ENCODE measurements at regions not wholly inside any gene's neighbourhood (a gene's known extent, or its start where the extent isn't known, plus 50 kb on each side); places are given as distances from the start of the nearest gene placed in this dataset.

DNA sequence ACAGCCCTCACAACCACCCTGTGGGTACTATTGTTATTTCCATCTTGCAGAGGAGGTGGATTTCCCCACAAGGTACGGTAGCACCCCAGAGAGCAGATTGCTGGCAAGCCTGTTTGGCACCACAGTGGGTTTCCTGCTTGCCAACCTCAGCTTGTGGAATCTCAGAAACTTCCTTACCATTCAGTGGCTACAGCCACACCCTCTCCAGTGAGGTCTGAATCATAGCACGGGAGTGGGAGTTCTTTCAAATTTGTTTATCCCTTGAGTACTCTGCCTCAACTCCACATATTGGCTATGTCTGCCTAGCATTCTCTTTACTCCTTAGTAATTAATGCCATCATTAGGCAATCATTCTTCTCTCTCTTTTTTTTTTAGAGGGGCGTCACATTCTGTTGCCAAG, 162.1 kb downstream of the PTPRU start:
- in situ Hi-C loops (cut with HindIII; ENCODE audit: low sequenced_read_pairs) = loop anchor here (25.0 kb wide), 1 partner anchor 136 kb away; no protein-coding TSS in a partner anchor

DNA sequence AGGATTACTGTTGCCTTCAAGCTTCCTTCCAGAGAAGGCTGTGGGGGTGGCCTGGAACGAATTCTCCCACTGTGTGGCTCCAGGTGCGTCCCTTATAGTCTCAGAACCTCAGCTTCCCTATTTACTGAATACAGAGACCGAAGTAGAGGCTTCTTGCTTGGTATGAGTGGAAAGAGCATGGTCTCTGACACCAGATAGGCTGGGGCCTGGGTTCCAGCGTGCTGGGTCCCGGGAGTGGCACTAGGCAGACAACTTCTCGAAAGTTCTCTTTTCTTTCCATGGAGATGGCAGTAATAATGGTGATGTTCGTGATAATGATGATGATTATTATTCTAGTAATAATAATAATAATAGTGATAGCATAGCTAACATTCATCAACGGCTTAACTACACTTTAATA, 161.7 kb downstream of the PTPRU start:
- in situ Hi-C loops (cut with HindIII; ENCODE audit: low sequenced_read_pairs) = loop anchor here (25.0 kb wide), 1 partner anchor 136 kb away; no protein-coding TSS in a partner anchor

DNA sequence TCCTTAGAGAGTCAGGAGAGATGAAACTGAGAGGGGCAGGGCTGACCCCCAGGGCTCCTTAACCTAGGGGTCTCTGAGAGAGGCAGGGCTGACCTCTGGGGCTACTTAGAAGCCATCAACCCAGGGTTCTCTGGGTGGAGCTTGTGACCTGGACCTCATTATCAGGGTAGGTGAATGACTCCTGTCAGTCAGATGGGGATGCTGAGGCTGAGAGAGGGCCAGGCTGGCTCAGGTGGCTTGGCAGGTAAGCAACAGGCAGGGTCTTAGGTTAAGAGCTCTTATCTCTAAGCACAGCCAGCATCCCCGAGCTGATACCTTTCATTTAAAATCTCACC, 160.9 kb downstream of the PTPRU start:
- in situ Hi-C loops (cut with HindIII; ENCODE audit: low sequenced_read_pairs) = loop anchor here (25.0 kb wide), 1 partner anchor 135 kb away; no protein-coding TSS in a partner anchor

DNA sequence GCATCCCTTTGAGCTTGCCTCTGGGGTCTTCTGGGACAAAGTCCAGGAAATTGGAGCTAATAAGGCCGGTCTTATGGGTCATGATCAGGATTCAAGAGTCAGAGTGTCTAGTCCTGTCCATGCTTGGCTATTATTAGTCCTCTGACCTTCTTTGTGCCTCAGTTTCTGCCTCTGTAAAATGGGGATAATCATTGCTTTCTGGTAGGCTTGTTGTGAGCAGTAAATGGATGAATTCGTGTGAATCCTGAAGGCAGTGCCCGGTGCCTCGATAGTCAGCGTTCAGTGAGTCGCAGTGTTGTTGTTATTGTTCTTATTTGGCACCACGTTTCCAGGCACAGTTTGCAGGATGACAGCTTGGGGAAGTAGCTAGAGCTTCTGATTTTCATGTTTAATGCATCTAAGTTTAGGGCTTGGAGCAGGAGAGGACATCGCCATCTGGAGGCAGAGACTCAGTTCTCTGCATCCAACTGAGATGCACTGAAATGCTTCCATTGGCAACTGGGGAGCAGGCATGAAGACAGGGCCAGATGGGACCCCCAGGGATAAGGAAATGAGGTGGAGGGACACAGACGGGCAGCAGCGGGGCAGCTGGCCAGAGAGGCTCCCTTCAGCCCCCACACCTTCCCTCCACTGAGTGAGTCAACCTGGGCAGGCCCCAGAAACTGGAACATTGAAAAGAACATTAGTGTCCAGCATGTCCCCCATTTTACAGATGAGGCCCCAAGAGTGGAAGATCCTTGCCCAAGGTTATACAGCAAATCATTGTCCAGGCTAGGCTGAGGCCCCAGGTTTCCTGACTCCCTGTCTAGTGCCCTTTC, 160.3 kb downstream of the PTPRU start:
- in situ Hi-C loops (cut with HindIII; ENCODE audit: low sequenced_read_pairs) = loop anchor here (25.0 kb wide), 1 partner anchor 134 kb away; no protein-coding TSS in a partner anchor

DNA sequence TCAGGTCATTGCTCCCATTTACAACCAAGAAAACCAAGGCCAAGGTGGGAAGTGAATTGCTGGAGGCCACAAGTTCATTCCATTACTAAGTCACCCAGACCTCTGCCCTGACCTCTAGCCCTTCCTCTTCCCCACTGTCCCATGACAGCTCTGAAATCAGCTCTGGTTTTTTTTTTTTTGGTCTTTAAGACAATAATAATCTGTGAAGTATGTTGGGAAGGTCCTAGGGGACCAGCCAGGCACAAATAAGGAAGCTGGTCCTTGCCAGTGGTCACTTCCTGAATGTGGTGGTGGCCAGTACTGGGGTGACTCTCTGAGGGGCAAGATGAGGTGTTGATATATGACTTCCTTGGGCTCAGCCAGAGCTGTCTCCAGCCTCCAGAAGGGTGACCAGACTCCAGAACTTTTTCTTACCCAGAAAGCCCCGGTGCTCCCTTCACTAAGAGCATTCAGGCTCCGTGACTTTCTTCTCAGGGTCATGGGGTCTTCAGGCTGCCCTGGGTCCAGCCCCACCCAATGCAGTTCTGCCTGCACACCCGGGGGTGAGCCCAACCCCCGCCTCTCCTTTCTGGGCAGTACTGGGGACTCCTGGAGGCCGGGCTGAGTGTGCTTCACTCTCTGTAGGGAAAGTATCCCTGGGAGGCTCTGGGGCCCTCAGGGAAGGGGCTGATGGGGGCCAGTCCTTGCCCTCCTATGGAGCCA, 159.6 kb downstream of the PTPRU start:
- in situ Hi-C loops (cut with HindIII; ENCODE audit: low sequenced_read_pairs) = loop anchor here (25.0 kb wide), 1 partner anchor 134 kb away; no protein-coding TSS in a partner anchor

DNA sequence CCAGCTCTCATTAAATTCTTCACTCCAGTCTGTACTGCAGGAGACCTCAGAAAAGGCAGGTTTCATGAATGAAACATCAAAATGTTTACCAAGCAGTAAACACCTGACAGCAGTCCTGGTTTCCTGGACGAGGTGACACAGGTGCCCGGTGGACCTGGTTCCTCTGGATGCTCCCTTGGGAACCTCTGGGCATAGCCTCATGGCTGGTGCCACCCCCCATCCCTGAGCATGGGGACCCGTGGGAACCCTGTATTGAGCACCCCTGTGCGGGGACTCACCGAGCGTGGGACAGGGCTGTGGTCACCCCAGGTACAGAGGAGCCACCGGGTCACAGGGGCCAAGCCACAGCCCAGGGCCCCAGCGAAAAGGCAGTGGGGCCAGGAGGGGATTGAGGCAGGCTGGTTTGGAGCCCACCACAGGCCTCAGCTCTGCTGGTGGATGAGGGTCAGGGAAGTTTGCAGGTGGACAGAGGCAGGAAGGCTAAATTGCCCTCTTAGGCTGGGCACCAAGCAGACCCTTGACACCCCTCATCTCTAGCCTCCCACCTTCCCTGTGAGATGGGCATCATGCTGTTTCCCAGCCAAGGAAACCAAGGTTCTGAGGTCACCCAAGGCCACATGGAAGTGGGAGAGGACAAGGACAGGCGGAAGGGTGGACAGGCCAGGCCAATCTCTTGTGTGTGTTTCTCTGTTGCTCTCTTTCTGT, 158.4 kb downstream of the PTPRU start:
- in situ Hi-C loops (cut with HindIII; ENCODE audit: low sequenced_read_pairs) = loop anchor here (5.0 to 25.0 kb wide), 2 partner anchors 38 to 132 kb away; no protein-coding TSS in a partner anchor

DNA sequence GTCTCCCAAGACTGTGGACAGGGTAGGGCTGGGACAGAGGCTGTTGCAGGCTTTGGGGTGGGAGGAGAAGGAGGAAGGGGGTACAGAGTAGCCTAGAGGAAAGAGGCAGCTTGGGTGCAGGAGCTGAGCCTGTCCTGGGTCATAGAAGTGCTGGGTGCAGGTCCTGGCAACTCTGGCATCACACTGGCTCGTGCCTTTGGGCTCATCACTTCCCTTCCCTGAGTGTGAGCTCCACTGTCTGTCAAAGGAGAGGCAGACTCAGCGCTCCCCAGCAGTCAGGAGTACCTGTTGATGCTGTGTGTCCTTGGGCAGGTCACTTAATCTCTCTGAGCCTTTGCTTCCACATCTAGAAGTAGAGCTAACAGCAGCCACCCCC, 157.1 kb downstream of the PTPRU start:
- in situ Hi-C loops (cut with HindIII; ENCODE audit: low sequenced_read_pairs) = loop anchor here (5.0 to 25.0 kb wide), 2 partner anchors 39 to 131 kb away; no protein-coding TSS in a partner anchor

DNA sequence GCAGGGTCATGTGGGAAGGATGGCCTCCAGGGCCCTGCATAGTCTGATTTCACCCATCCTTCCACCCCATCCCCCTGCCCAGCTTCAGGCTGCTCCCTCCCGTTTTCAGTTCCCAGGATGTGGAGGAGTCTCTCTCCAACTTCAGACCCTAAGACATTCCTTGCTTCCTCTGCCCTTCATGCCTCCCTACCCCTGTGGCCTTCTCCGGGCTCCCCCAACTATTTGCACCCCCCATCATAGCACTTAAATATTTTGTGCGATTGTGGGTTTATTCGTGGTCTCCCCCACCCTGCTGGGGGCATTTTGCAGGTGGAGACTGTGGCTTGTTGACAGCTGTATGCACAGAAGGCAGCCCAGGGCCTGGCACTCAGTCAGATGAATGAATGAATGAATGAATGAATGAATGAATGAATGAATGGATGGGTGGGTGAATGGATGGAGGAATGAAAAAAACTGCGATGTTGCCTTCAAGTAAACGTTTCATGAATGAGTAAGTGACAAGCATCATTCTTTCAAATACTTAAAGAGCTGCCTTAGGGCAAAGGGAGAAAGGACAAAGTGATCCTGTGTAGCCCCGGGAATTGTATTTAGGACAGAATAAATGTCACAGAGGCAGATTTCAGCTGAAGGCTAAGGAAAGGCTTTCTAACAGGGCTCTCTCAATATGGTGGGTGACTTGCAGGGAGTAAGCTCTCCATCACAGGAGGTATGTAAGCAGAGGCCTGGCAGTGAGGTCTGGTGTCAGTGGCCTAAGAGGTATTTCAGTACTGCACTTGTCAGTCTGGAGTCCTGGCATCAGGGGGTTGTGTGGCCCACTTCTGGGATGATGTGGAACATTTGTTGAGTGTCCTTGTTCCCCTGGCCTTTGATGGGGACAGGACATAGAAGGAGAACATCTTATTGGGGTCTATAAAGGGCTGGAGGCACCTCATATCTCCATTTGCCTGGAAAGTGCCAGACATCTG, 156.4 kb downstream of the PTPRU start:
- in situ Hi-C loops (cut with HindIII; ENCODE audit: low sequenced_read_pairs) = loop anchor here (5.0 to 25.0 kb wide), 2 partner anchors 40 to 130 kb away; no protein-coding TSS in a partner anchor

DNA sequence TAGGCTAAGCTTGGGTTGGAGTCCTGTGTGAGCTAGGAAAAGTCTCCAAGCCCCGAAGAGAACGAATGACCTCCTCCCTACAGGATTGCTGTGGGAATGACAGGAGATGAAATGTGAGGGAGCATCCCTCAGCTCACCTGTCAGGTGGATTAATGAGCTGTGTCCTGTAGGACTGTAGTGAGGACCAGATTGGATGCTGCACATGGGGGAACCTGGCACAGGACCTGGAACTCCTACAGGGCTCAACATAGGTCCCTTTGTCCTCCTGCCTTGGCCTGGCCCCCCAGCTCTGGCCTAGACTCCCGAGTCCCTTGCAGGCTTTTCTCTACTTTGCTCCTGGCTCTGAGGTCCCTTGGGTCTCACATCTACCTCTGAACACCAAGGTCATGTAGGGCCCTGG, 155.7 kb downstream of the PTPRU start:
- in situ Hi-C loops (cut with HindIII; ENCODE audit: low sequenced_read_pairs) = loop anchor here (5.0 to 25.0 kb wide), 2 partner anchors 40 to 130 kb away; no protein-coding TSS in a partner anchor

DNA sequence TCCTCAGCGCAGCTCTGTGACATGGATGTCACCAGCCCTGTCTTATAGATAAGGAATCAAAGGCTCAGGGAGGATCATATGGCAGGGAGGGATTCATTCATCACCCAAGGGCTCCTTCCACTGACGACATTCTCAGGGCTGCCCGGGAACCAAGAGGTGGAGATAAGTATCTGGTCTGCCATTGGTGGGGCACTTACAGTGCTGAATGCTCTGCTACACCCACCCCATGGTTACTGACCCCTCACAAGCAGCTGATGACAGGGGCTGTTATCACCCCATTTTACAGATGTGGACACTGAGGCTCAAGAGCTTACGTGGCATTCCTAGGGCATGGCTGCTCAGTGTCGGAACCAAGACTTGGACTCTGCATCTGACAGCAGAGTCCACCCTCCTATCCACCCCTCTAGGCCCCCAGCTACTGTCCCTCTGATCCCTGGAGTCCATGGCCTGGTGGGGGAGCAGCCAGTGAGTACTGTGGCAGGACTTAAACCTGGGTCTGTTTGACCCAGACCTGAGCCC, 155.1 kb downstream of the PTPRU start:
- in situ Hi-C loops (cut with HindIII; ENCODE audit: low sequenced_read_pairs) = loop anchor here (5.0 to 25.0 kb wide), 2 partner anchors 41 to 129 kb away; no protein-coding TSS in a partner anchor

DNA sequence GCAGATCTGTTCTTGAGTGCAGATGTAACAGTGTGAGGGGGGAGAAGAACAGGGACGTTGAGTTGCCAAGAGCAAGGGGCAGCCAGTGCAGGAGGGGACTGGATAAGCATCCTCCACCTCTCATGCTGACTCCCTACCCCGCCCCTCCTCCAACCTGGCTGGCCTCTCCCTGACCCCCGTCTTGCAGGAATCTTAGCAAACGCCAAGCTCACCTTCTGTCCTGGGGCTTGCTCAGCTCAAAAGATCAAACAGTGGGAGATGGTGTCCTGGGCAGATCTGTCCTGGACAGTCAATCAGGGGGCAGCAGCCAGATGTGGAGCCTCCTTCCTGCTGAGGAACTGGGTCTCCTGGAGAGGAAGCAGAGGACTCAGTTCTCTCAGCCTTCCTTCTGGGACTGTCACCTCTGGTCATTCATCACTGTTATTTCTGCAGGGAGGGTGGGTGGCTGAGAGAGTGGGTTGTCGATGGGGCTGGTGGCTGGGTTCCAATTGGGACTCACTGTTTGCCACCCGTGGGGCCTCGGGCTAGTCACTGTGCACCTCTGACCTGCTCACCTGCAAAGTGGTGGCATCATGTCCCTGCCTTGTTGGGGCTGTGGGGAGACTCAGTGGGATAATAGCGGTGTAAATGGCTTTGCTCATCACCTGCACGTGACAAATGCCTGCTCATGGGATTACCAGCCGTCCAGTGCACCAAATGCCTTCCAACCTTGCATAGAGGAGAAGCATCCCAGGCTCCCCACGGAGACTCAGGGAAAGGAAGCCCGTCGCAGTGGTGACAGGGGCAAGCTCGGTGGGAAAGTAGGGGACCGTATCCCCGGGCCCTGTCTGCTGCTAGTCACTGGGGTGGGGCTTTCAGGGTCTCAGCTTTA, 154.4 kb downstream of the PTPRU start:
- in situ Hi-C loops (cut with HindIII; ENCODE audit: low sequenced_read_pairs) = loop anchor here (5.0 to 25.0 kb wide), 2 partner anchors 42 to 128 kb away; no protein-coding TSS in a partner anchor

DNA sequence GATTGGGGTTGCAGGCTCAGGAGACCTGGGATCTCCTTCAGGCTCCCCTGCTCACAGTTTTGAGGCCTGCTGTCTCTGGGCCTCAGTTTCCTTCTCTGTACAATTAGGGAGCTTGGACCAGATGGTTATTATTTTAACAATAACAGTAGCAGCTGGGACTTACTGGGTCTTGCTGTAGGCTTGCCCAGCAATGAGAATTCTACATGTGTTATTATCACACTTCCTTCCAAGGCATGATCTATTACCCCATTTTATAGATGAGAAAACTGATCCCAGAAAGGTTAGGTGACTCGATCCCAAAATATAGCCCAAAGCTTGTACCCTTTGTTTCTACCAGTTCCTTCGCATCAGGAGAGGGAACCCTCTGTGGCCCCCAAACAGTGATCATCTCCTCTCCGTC, 153.8 kb downstream of the PTPRU start:
- in situ Hi-C loops (cut with HindIII; ENCODE audit: low sequenced_read_pairs) = loop anchor here (5.0 to 25.0 kb wide), 2 partner anchors 42 to 128 kb away; no protein-coding TSS in a partner anchor

DNA sequence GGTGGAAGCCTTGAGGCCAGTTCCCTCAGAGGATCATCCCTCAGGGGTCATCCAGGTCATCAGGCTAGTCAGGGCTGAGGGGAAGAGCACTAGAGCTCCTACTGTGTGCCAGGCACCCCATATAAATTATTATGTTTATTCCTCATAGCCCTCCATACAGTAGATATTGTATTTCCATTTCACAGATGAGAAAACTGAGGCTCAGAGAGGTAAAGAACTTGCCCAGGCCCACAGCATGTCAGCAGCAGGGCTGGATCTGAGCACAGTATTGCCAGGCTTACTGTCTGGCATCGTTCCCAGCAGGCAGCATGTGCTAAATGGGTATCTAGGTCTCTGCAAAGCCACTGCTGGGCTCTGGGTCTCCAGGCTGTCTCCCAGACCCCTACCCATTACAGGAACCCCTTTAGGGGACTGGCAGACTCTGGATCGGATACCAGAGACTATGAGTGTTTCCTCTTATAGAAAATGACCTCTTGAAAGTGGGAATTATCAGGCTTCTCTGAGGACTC, 153.3 kb downstream of the PTPRU start:
- in situ Hi-C loops (cut with HindIII; ENCODE audit: low sequenced_read_pairs) = loop anchor here (5.0 to 25.0 kb wide), 2 partner anchors 43 to 127 kb away; no protein-coding TSS in a partner anchor

DNA sequence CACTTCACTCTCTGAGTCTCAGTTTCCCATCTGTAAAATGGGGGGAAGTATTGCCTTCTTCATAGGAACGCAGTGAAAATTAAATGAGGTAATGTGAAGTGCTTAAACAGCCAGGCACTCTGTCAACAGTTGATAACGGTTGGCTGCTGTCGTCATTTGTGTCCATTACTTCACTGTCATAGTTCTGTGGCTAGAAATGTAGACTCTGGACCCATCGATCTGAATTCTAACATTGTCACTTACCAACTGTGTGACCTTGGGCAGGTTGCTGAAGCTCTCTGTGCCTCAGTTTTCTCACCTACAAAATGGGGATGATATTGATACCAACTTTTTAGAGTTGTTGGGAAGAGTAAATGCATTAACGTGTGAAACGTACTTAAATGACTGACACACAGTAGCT, 152.6 kb downstream of the PTPRU start:
- in situ Hi-C loops (cut with HindIII; ENCODE audit: low sequenced_read_pairs) = loop anchor here (25.0 kb wide), 1 partner anchor 127 kb away; no protein-coding TSS in a partner anchor

DNA sequence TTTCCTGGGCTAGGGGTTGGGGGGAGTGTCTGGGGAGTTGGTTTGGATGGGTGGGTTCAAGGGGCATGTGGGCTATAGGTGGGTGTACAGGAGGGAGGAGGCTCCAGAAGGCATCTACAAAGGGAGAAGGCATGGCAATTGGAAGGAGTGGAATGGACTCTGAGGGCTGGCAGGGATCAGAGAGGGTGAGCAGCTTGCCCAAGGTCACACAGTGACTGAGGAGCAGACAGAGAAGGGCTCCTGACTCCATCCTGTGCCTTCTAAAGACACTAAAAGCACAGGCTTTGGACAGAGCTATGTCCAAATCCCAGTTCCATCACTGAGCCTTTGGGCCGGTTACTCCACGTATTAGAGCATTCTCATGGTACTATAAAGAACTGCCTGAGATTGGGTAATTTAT, 151.8 kb downstream of the PTPRU start:
- in situ Hi-C loops (cut with HindIII; ENCODE audit: low sequenced_read_pairs) = loop anchor here (25.0 kb wide), 1 partner anchor 126 kb away; no protein-coding TSS in a partner anchor

DNA sequence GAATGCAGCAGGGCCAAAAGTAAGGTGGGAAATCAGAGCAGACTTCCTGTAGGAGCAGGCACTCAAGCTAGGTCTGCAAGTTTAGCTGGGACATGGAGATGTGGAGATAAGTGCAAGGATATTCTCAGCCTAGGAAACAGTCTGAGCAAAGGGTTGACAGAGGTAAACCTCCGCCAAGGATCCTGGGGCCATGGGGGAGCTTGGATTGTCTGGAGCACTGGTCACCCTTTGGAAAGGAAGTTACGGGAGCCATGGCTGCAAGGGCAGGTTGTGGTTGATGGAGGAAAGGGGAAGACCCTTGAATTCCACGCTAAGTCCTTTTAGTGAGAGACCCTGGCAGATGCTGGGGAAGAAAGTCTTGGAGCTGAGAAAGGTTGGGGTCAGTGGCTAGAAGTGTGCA, 150.9 kb downstream of the PTPRU start:
- in situ Hi-C loops (cut with HindIII; ENCODE audit: low sequenced_read_pairs) = loop anchor here (25.0 kb wide), 1 partner anchor 125 kb away; no protein-coding TSS in a partner anchor

DNA sequence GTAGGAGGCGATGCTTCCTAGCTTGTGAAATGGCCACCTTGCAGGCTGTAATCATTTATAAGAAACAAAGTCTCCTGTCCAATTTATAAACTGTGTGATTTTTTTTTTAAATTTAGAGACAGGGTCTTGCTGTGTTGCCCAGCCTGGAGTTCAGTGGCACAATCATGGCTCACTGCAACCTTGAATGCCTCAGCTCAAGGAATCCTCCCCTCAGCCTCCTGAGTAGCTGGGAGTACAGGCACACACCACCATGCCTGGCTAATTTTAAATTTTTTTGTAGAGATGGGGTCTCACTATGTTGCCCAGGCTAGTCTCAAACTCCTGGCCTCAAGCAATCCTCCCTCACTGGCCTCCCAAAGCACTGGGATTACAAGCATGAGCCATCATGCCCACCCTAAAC, 150.1 kb downstream of the PTPRU start:
- in situ Hi-C loops (cut with HindIII; ENCODE audit: low sequenced_read_pairs) = loop anchor here (25.0 kb wide), 1 partner anchor 124 kb away; no protein-coding TSS in a partner anchor

DNA sequence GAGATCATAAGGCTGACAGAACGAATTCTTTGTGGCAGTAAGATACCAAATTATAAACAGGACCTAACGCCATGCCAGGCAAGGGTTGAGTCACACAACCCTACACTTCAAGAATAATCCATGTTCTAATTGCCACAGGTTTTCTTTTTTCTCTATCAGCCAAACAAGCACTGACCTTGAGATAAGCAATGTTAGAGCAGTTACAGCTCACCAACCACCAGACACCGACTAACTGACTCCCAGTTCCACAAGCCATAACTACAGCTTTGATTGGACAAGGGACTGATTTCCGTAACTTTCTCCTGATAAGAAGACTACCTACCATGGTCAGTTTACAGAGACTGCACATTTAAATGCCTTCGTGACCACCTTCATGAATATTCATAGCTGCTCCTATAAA, 149.6 kb downstream of the PTPRU start:
- in situ Hi-C loops (cut with HindIII; ENCODE audit: low sequenced_read_pairs) = loop anchor here (25.0 kb wide), 1 partner anchor 124 kb away; no protein-coding TSS in a partner anchor
